SK-N-SH (cell line): ENCODE measurements at regions not wholly inside any gene's neighbourhood (a gene's known extent, or its start where the extent isn't known, plus 50 kb on each side); places are given as distances from the start of the nearest gene placed in this dataset.

Experiments used
- CTCF ChIA-PET: fragments of 300-600, 350-600 bp; formaldehyde crosslinking; extraction: SDS; loops from one replicate; lab custom pipeline; 2021; lab: Yijun Ruan, JAX
- POLR2A ChIA-PET: fragments of 350-600 bp; sonication (Branson Sonifier 250); formaldehyde crosslinking; extraction: SDS; loops from one replicate; lab custom pipeline; 2020; ENCODE audit warnings: antibody characterized with exemption, inconsistent platforms; lab: Yijun Ruan, JAX
- DNase-seq: peaks from one replicate; pipeline ENCODE4 v3.0.0; 2012
- H2AFZ ChIP-seq: fragments of 200-600 bp; sonication (generic); 2 replicates; pipeline ENCODE4 v1.8.1; 2016; ENCODE audit warnings: antibody characterized with exemption, mild to moderate bottlenecking, low read depth
- H3F3A ChIP-seq: fragments of 200-600 bp; sonication (generic); replicated peaks from 2 replicates; pipeline ENCODE3; 2016; ENCODE audit warnings: antibody characterized with exemption, mild to moderate bottlenecking; ENCODE audit not compliant: insufficient read depth
- H3K27ac ChIP-seq, 2 experiments: fragments of 200-500 bp in 1 of 2; fragments of 200-600 bp in 1 of 2; sonication (Bioruptor generic) in 1 of 2; sonication (generic), shearing (Covaris generic) in 1 of 2; 2 replicates each; pipeline versions ENCODE4 v1.5.1 to v1.6.1; 2014 to 2016; ENCODE audit warnings: low read depth in 2 of 2, inconsistent platforms in 1 of 2, low read length in 1 of 2, mild to moderate bottlenecking in 1 of 2, mixed read lengths in 1 of 2
- H3K27me3 ChIP-seq: fragments of 200-600 bp; sonication (generic), shearing (Covaris generic); 2 replicates; pipeline ENCODE4 v1.6.1; 2016; ENCODE audit warnings: mixed run types; ENCODE audit not compliant: insufficient read depth
- H3K36me3 ChIP-seq, 2 experiments: fragments of 200-500 bp in 1 of 2; fragments of 200-600 bp in 1 of 2; sonication (Bioruptor generic) in 1 of 2; sonication (generic) in 1 of 2; replicated peaks in 1 of 2; 2 replicates each; pipeline versions ENCODE3 to v1.5.1; 2014 to 2016; ENCODE audit warnings: low read length in 1 of 2, mild to moderate bottlenecking in 1 of 2; ENCODE audit not compliant: insufficient read depth in 2 of 2, control insufficient read depth in 1 of 2
- H3K4me1 ChIP-seq, 2 experiments: fragments of 200-500 bp in 1 of 2; fragments of 200-600 bp in 1 of 2; sonication (Bioruptor generic) in 1 of 2; sonication (generic), shearing (Covaris generic) in 1 of 2; 2 replicates each; pipeline versions ENCODE4 v1.5.1 to v1.6.1; 2014 to 2016; ENCODE audit warnings: low read depth in 1 of 2, low read length in 1 of 2, mixed run types in 1 of 2; ENCODE audit not compliant: insufficient read depth in 2 of 2, control insufficient read depth in 1 of 2
- H3K4me2 ChIP-seq: fragments of 200-600 bp; sonication (generic), shearing (Covaris generic); 2 replicates; pipeline ENCODE4 v1.6.1; 2017; ENCODE audit warnings: mixed run types
- H3K4me3 ChIP-seq, 2 experiments: fragments of 200-500 bp in 1 of 2; fragments of 200-600 bp in 1 of 2; sonication (Bioruptor generic) in 1 of 2; sonication (generic), shearing (Covaris generic) in 1 of 2; 2 replicates each; pipeline versions ENCODE4 v1.5.1 to v1.8.1; 2014 to 2016; ENCODE audit warnings: low read depth in 2 of 2, inconsistent platforms in 1 of 2, low read length in 1 of 2, mild to moderate bottlenecking in 1 of 2, mixed read lengths in 1 of 2, moderate library complexity in 1 of 2
- H3K79me2 ChIP-seq: fragments of 200-600 bp; sonication (generic); 2 replicates; pipeline ENCODE4 v1.8.1; 2017; ENCODE audit warnings: mild to moderate bottlenecking; ENCODE audit not compliant: insufficient read depth
- H3K9ac ChIP-seq: fragments of 200-600 bp; sonication (generic); 2 replicates; pipeline ENCODE4 v1.6.1; 2017; ENCODE audit warnings: mixed run types
- H3K9me2 ChIP-seq: fragments of 200-600 bp; sonication (generic); 2 replicates; pipeline ENCODE4 v1.6.1; 2017; ENCODE audit warnings: mixed run types
- H3K9me3 ChIP-seq: fragments of 200-600 bp; sonication (generic); 2 replicates; pipeline ENCODE4 v1.6.1; 2017; ENCODE audit warnings: mixed run types, mild to moderate bottlenecking, moderate library complexity
- H4K20me1 ChIP-seq: fragments of 200-600 bp; sonication (generic); 2 replicates; pipeline ENCODE4 v1.6.1; 2017; ENCODE audit warnings: mild to moderate bottlenecking, mixed run types; ENCODE audit not compliant: insufficient read depth
- CHD2 ChIP-seq: fragments of 150-350 bp; IDR thresholded peaks from 2 replicates; pipeline ENCODE4 v1.6.1; 2018; ENCODE audit warnings: low read length; ENCODE audit not compliant: partially characterized antibody
- FOXM1 ChIP-seq: IDR thresholded peaks from 2 replicates; pipeline ENCODE4 v1.4.0; 2012; ENCODE audit warnings: low read depth, mild to moderate bottlenecking
- GABPA ChIP-seq: IDR thresholded peaks from 2 replicates; pipeline ENCODE4 v1.4.0; 2012; ENCODE audit warnings: low read depth, mild to moderate bottlenecking
- GATA2 ChIP-seq: sonication (generic); formaldehyde crosslinking; IDR thresholded peaks from 2 replicates; pipeline ENCODE4 v1.5.0; 2020; ENCODE audit warnings: mild to moderate bottlenecking, missing genetic modification reagents
- JUND ChIP-seq: IDR thresholded peaks from 2 replicates; pipeline ENCODE4 v1.4.0; 2012
- MXI1 ChIP-seq: IDR thresholded peaks from 2 replicates; pipeline ENCODE4 v1.6.1; 2012; ENCODE audit warnings: mild to moderate bottlenecking, low read depth, low read length, improper control_type of control experiment
- POLR2AphosphoS5 ChIP-seq: IDR thresholded peaks from 2 replicates; pipeline ENCODE4 v1.6.1; 2012; ENCODE audit warnings: low read depth, low read length
- RCOR1 ChIP-seq: fragments of 150-350 bp; IDR thresholded peaks from 2 replicates; pipeline ENCODE4 v1.6.1; 2017; ENCODE audit warnings: antibody characterized with exemption, low read length
- RFX5 ChIP-seq: IDR thresholded peaks from 2 replicates; pipeline ENCODE4 v1.6.1; 2012; ENCODE audit warnings: mild to moderate bottlenecking, improper control_type of control experiment, low read length
- RXRA ChIP-seq: IDR thresholded peaks from 2 replicates; pipeline ENCODE4 v1.4.0; 2012; ENCODE audit warnings: low read depth, mild to moderate bottlenecking, borderline replicate concordance
- SIN3A ChIP-seq: IDR thresholded peaks from 2 replicates; pipeline ENCODE4 v1.6.1; 2012; ENCODE audit warnings: low read depth, mild to moderate bottlenecking, low read length, moderate library complexity, borderline replicate concordance
- TEAD4 ChIP-seq: IDR thresholded peaks from 2 replicates; pipeline ENCODE4 v1.4.0; 2012; ENCODE audit warnings: mild to moderate bottlenecking, borderline replicate concordance; ENCODE audit not compliant: insufficient read depth
- YY1 ChIP-seq: IDR thresholded peaks from 2 replicates; pipeline ENCODE4 v1.4.0; 2012; ENCODE audit warnings: low read depth, mild to moderate bottlenecking
- WGBS: methylation state at CpG from one replicate; pipeline ENCODE4 v1.1.6; 2017; ENCODE audit warnings: low lambda C conversion rate; 5-methylcytosine and 5-hydroxymethylcytosine counted together
- TF ChIP-seq, protein P1 (sequence below): IDR thresholded peaks from 2 replicates; pipeline ENCODE4 v1.6.1; 2012; ENCODE audit warnings: mild to moderate bottlenecking, low read depth, low read length, moderate library complexity
- TF ChIP-seq, protein P2 (sequence below): IDR thresholded peaks from 2 replicates; pipeline ENCODE4 v1.4.0; 2012; ENCODE audit warnings: low read depth
- TF ChIP-seq, protein P3 (sequence below): IDR thresholded peaks from 2 replicates; pipeline ENCODE4 v1.4.0; 2012; ENCODE audit warnings: low read depth, borderline replicate concordance

DNA sequence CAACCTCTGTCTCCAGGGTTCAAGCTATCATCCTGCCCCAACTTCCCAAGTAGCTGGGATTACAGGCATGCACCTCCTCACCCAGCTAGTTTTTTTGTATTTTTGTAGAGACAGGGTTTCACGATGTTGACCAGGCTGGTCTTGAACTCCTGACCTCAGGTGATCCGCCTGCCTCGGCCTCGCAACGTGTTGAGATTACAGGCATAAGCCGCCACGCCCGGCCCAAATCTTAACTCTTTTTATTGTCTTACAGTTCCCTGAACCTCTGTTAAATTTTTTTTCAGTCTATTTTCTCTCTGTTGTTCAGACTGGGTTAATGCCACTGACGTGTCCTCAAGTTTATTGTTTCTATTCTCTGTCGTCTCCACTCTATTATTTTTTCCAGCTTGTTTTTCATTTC is 115.8 kb upstream of the UBE3A start:
- H3K4me3 ChIP-seq, result no peak overlapping the region
- 64% methylated on average over 10 of the region's 10 CpGs for WGBS
- no peaks in the 10 kb centered on the region for H4K20me1 ChIP-seq
- H3F3A ChIP-seq, result no peaks in the 10 kb centered on the region
- DNase-seq, result no peak
- no peaks in the 10 kb centered on the region for H3K79me2 ChIP-seq
- H3K9me3 ChIP-seq, result peaks cover 7% of the 10 kb centered on the region; the same call in 1 of the 2 replicates
- H3K9ac ChIP-seq, result no peak overlapping the region
- no peak overlapping the region for H3K4me2 ChIP-seq
- H3K9me2 ChIP-seq, result no peaks in the 10 kb centered on the region
- H3K36me3 ChIP-seq, result no peaks in the 10 kb centered on the region
- H3K4me1 ChIP-seq, result no peaks in the 10 kb centered on the region
- CTCF ChIA-PET, result no interaction called here
- H2AFZ ChIP-seq, result no peak overlapping the region
- POLR2A ChIA-PET, result no interaction called here
- TF ChIP-seq JUND (no peak), SIN3A (no peak), GABPA (no peak), FOXM1 (no peak), GATA2 (CRISPR knock-in tag) (no peak), TEAD4 (no peak), CHD2 (no peak), RFX5 (no peak), MXI1 (no peak), POLR2AphosphoS5 (no peak), YY1 (no peak), RXRA (no peak), RCOR1 (no peak)
- TF ChIP-seq, protein P1, sequence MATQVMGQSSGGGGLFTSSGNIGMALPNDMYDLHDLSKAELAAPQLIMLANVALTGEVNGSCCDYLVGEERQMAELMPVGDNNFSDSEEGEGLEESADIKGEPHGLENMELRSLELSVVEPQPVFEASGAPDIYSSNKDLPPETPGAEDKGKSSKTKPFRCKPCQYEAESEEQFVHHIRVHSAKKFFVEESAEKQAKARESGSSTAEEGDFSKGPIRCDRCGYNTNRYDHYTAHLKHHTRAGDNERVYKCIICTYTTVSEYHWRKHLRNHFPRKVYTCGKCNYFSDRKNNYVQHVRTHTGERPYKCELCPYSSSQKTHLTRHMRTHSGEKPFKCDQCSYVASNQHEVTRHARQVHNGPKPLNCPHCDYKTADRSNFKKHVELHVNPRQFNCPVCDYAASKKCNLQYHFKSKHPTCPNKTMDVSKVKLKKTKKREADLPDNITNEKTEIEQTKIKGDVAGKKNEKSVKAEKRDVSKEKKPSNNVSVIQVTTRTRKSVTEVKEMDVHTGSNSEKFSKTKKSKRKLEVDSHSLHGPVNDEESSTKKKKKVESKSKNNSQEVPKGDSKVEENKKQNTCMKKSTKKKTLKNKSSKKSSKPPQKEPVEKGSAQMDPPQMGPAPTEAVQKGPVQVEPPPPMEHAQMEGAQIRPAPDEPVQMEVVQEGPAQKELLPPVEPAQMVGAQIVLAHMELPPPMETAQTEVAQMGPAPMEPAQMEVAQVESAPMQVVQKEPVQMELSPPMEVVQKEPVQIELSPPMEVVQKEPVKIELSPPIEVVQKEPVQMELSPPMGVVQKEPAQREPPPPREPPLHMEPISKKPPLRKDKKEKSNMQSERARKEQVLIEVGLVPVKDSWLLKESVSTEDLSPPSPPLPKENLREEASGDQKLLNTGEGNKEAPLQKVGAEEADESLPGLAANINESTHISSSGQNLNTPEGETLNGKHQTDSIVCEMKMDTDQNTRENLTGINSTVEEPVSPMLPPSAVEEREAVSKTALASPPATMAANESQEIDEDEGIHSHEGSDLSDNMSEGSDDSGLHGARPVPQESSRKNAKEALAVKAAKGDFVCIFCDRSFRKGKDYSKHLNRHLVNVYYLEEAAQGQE, result no peak
- TF ChIP-seq, protein P2, sequence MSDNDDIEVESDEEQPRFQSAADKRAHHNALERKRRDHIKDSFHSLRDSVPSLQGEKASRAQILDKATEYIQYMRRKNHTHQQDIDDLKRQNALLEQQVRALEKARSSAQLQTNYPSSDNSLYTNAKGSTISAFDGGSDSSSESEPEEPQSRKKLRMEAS, result no peak
- TF ChIP-seq, protein P3, sequence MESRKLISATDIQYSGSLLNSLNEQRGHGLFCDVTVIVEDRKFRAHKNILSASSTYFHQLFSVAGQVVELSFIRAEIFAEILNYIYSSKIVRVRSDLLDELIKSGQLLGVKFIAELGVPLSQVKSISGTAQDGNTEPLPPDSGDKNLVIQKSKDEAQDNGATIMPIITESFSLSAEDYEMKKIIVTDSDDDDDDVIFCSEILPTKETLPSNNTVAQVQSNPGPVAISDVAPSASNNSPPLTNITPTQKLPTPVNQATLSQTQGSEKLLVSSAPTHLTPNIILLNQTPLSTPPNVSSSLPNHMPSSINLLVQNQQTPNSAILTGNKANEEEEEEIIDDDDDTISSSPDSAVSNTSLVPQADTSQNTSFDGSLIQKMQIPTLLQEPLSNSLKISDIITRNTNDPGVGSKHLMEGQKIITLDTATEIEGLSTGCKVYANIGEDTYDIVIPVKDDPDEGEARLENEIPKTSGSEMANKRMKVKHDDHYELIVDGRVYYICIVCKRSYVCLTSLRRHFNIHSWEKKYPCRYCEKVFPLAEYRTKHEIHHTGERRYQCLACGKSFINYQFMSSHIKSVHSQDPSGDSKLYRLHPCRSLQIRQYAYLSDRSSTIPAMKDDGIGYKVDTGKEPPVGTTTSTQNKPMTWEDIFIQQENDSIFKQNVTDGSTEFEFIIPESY, result no peak
- no peak overlapping the region for H3K27ac ChIP-seq
- H3K27me3 ChIP-seq, result no peaks in the 10 kb centered on the region
